Esophagus muscularis mucosa (tissue), 4 donors: ENCODE measurements at regions not wholly inside any gene's neighbourhood (a gene's known extent, or its start where the extent isn't known, plus 50 kb on each side); places are given as distances from the start of the nearest gene placed in this dataset.

Source experiments
- DNase-seq: peaks from one replicate; pipeline ENCODE4 v3.0.0-alpha.2; 2017; ENCODE audit errors: extremely low spot score
- H3K27ac ChIP-seq, 4 donors: fragments of 200-600 bp; sonication (generic); replicated peaks in 1 of 4; 1 replicate in 3 of 4; 2 replicates in 1 of 4; pipeline ENCODE4 v1.5.1; 2016 to 2019; ENCODE audit warnings: mild to moderate bottlenecking in 1 of 4
- H3K27me3 ChIP-seq, 4 donors: fragments of 200-600 bp; sonication (generic); one replicate each; pipeline versions ENCODE4 v1.5.1 to v1.6.0; 2016 to 2019
- H3K36me3 ChIP-seq, 4 donors: fragments of 200-600 bp; sonication (generic); one replicate each; pipeline ENCODE4 v1.5.1; 2016 to 2019
- H3K4me1 ChIP-seq, 4 donors: fragments of 200-600 bp; sonication (generic); one replicate each; pipeline ENCODE4 v1.5.1; 2016 to 2019
- H3K4me3 ChIP-seq, 4 donors: fragments of 200-600 bp; sonication (generic); 1 replicate in 2 of 4; 2 replicates in 2 of 4; pipeline ENCODE4 v1.5.1; 2016 to 2019; ENCODE audit warnings: mild to moderate bottlenecking in 4 of 4, moderate library complexity in 1 of 4
- H3K9me3 ChIP-seq, 4 donors: fragments of 200-600 bp; sonication (generic); 1 replicate in 3 of 4; 2 replicates in 1 of 4; pipeline ENCODE4 v1.5.1; 2016 to 2019
- EP300 ChIP-seq: sonication (generic); formaldehyde crosslinking; IDR thresholded peaks from one replicate; pipeline ENCODE4 v1.6.1; 2017; ENCODE audit warnings: antibody characterized with exemption
- POLR2A ChIP-seq: fragments of 450-650 bp; IDR thresholded peaks from one replicate; pipeline ENCODE4 v1.6.1; 2017; ENCODE audit warnings: antibody characterized with exemption, moderate library complexity, mild to moderate bottlenecking, low read depth
- POLR2AphosphoS5 ChIP-seq, 2 donors: sonication (generic); formaldehyde crosslinking; IDR thresholded peaks; one replicate each; pipeline ENCODE4 v1.6.1; 2017; ENCODE audit warnings: antibody characterized with exemption in 2 of 2
- WGBS: methylation state at CpG from one replicate; pipeline ENCODE4 v1.1.5; 2018; 5-methylcytosine and 5-hydroxymethylcytosine counted together
- intact Hi-C: fragments of 100-400 bp; cut with DNase I; formaldehyde crosslinking; loops from one replicate; pipeline ENCODE4 v1.15.1; 2023
- TF ChIP-seq, protein P1 (sequence below), 3 experiments: fragments of 200-600 bp in 2 of 3; fragments of 450-650 bp in 1 of 3; sonication (generic) in 2 of 3; IDR thresholded peaks; one replicate each; pipeline ENCODE4 v1.5.1; 2017 to 2019; ENCODE audit warnings: antibody characterized with exemption in 3 of 3, mild to moderate bottlenecking in 2 of 3, moderate library complexity in 1 of 3

DNA sequence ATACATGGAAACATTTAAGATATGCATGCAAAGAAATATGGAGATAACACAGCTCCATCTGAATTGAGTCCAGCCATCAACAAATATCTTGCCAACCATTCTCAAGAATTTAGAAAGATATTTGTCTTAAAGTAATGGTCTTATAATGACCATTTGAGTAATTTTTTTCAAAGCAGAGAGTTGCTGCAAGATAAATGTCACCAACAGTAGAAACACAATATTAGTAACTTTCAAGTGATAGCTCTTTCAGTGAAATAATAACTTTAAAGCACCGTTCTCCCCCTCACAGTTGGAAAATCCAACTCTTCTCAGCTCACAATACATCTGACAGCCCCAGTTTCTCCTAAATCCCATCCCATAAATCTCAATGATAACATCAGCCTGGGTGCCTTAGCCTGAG, 481.0 kb upstream of the ADAMTS5 start:
- intact Hi-C loops: no loop called here
- H3K4me3 ChIP-seq: no peak overlapping the region
- no peaks in the 10 kb centered on the region for H3K9me3 ChIP-seq
- no peak for DNase-seq
- no peaks in the 10 kb centered on the region for H3K36me3 ChIP-seq
- H3K4me1 ChIP-seq: no peaks in the 10 kb centered on the region
- TF ChIP-seq EP300 (no peak), POLR2AphosphoS5 (IDR thresholded peaks at IDR 0.05) (no peak), POLR2A (no peak)
- TF ChIP-seq, protein P1, sequence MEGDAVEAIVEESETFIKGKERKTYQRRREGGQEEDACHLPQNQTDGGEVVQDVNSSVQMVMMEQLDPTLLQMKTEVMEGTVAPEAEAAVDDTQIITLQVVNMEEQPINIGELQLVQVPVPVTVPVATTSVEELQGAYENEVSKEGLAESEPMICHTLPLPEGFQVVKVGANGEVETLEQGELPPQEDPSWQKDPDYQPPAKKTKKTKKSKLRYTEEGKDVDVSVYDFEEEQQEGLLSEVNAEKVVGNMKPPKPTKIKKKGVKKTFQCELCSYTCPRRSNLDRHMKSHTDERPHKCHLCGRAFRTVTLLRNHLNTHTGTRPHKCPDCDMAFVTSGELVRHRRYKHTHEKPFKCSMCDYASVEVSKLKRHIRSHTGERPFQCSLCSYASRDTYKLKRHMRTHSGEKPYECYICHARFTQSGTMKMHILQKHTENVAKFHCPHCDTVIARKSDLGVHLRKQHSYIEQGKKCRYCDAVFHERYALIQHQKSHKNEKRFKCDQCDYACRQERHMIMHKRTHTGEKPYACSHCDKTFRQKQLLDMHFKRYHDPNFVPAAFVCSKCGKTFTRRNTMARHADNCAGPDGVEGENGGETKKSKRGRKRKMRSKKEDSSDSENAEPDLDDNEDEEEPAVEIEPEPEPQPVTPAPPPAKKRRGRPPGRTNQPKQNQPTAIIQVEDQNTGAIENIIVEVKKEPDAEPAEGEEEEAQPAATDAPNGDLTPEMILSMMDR (IDR thresholded peaks at IDR 0.05): no peak
- peak overlapping the region in 1 of 4 donors; percentile 0 for H3K27ac ChIP-seq
- no peaks in the 10 kb centered on the region for H3K27me3 ChIP-seq
- 38% methylated on average over 1 of the region's 1 CpG for WGBS

- no peak for DNase-seq
- Histone ChIP-seq H3K4me3 (no peak overlapping the region), H3K9me3 (no peaks in the 10 kb centered on the region), H3K27ac (peak overlapping the region in 2 of 4 donors; percentile 16 to 24), H3K4me1 (peaks cover 10 to 28% (median 24%) of the 10 kb centered on the region in 4 donors), H3K27me3 (no peaks in the 10 kb centered on the region), H3K36me3 (no peaks in the 10 kb centered on the region)
- WGBS: 34% methylated on average over 3 of the region's 3 CpGs
- TF ChIP-seq, protein P1 (IDR thresholded peaks at IDR 0.05): no peak
- TF ChIP-seq POLR2A (no peak), EP300 (no peak), POLR2AphosphoS5 (IDR thresholded peaks at IDR 0.05) (no peak)
- intact Hi-C loops: no loop called here
Observed at GRCh38 chr21:27429710-27430341, 462.9 kb upstream of the ADAMTS5 start.

DNA sequence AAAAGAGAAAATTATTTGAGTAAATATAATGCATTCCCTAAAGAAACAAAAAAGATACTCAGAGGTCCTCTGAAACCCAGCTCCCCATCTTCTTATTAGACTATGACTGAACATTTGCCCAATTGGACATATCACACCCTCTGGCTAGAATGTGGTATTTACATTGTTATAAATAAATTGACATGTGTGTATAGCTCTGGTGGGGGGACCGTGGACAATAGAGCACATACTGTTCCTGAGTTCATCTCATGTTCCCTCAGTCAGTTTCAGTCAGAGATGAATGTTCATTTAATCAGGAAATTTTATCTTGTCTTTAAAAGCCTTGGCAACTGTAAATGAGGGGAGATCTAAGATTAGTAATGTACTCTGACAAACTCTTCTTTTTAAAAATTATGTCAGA, 459.3 kb upstream of the ADAMTS5 start:
- Histone ChIP-seq H3K4me1 (peaks cover 10 to 31% (median 25%) of the 10 kb centered on the region in 4 donors), H3K9me3 (no peaks in the 10 kb centered on the region), H3K36me3 (no peaks in the 10 kb centered on the region), H3K27me3 (no peaks in the 10 kb centered on the region), H3K27ac (peak overlapping the region in 2 of 4 donors; percentile 43 to 57), H3K4me3 (no peak overlapping the region)
- intact Hi-C loops: no loop called here
- no peak for TF ChIP-seq POLR2AphosphoS5 (IDR thresholded peaks at IDR 0.05)
- TF ChIP-seq EP300: no peak
- TF ChIP-seq, protein P1 (IDR thresholded peaks at IDR 0.05): no peak
- no peak for TF ChIP-seq POLR2A
- WGBS: 21% methylated on average over 1 of the region's 1 CpG
- no peak for DNase-seq

DNA sequence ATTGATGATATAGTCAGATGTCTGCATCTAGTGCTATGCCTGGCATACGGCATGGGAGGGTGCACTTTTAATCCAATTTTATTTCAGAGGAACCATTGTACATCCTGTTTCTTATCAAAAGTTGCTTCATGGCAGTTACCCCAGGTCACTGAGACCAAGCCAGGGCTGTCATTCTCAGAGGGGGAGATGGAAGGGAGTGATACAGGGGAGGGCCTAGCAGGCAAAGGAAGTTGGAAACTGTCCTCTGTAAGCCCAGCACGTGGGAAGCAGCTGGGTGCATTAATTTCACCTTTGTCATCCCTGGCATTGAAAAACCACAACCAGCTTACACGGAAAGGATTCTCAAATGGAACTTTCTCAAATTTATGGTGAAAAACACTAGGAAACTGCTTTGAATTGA, 458.7 kb upstream of the ADAMTS5 start:
- WGBS: 38% methylated on average over 3 of the region's 3 CpGs
- no peaks in the 10 kb centered on the region for H3K36me3 ChIP-seq
- TF ChIP-seq, protein P1 (IDR thresholded peaks at IDR 0.05): no peak
- TF ChIP-seq EP300 (no peak), POLR2A (no peak), POLR2AphosphoS5 (IDR thresholded peaks at IDR 0.05) (no peak)
- intact Hi-C loops: no loop called here
- peak overlapping the region; percentile 2 to 57 (median 28) for H3K27ac ChIP-seq
- H3K9me3 ChIP-seq: peaks cover 0 to under 1% (median 0%) of the 10 kb centered on the region in 4 donors
- DNase-seq: no peak
- no peaks in the 10 kb centered on the region for H3K27me3 ChIP-seq
- H3K4me3 ChIP-seq: no peak overlapping the region
- H3K4me1 ChIP-seq: peaks cover 10 to 31% (median 25%) of the 10 kb centered on the region in 4 donors

GRCh38 chr21:27425172-27425571, 458.3 kb upstream of the ADAMTS5 start:
- no peak for DNase-seq
- Histone ChIP-seq H3K4me1 (peaks cover 7 to 28% (median 22%) of the 10 kb centered on the region in 4 donors), H3K36me3 (no peaks in the 10 kb centered on the region), H3K4me3 (no peak overlapping the region), H3K27me3 (no peaks in the 10 kb centered on the region), H3K27ac (peak overlapping the region; percentile 2 to 57 (median 28)), H3K9me3 (peaks cover 0 to 4% (median 0%) of the 10 kb centered on the region in 4 donors)
- TF ChIP-seq POLR2A (no peak), EP300 (no peak), POLR2AphosphoS5 (IDR thresholded peaks at IDR 0.05) (no peak)
- TF ChIP-seq, protein P1 (IDR thresholded peaks at IDR 0.05): no peak
- intact Hi-C loops: no loop called here
- 59% methylated on average over 2 of the region's 2 CpGs for WGBS
